ENCODE measurements at regions not wholly inside any gene's neighbourhood (a gene's known extent, or its start where the extent isn't known, plus 50 kb on each side); places are given as distances from the start of the nearest gene placed in this dataset.
"Not testable (repeated sequence)": the region's sequence is repeated elsewhere in the genome, so short reads cannot be mapped to it uniquely, and the experiment has no call there.

- TF ChIP-seq ARID4B (CRISPR knock-in tag; IDR thresholded peaks at IDR 0.05; ENCODE audit: borderline replicate concordance) (no peak), ATF3 (CRISPR knock-in tag; conservative IDR thresholded peaks at IDR 0.05) (no peak), RELA (CRISPR knock-in tag; IDR thresholded peaks at IDR 0.05; ENCODE audit: borderline replicate concordance) (no peak), ZNF263 (CRISPR knock-in tag; IDR thresholded peaks at IDR 0.05; ENCODE audit: low read depth) (no peak), CBFB (CRISPR knock-in tag; IDR thresholded peaks at IDR 0.05; ENCODE audit: low read depth) (no peak)
Measured at GRCh38 chr1:244306544-244306943, 145.2 kb downstream of the ADSS2 start (continued).

GRCh38 chr1:244309191-244309590 is 142.5 kb downstream of the ADSS2 start:
- H3K27me3 Mint-ChIP-seq (ENCODE audit: low read depth); DNase-seq (ENCODE audit: low spot score); H3K27ac Mint-ChIP-seq; H3K4me3 Mint-ChIP-seq; POLR2A ChIA-PET; ATAC-seq: not testable (repeated sequence)
- Mint-ChIP-seq H3K4me1 (peaks cover 11% of the 10 kb centered on the region), H3K9me3 (peaks cover 58% of the 10 kb centered on the region), H3K36me3 (peaks cover 34% of the 10 kb centered on the region)
- CTCF ChIA-PET: interaction anchor here (1.1 kb wide), 1 partner anchor 10 kb away, joined by 3 read pairs; no protein-coding TSS in a partner anchor

- Mint-ChIP-seq H3K27me3 (ENCODE audit: low read depth) (peaks cover 3% of the 10 kb centered on the region), H3K36me3 (peaks cover 20% of the 10 kb centered on the region), H3K27ac (no peak overlapping the region), H3K4me3 (no peak overlapping the region), H3K9me3 (peaks cover 37% of the 10 kb centered on the region), H3K4me1 (peaks cover 5% of the 10 kb centered on the region; the same call in 1 of the 2 replicates)
- ChIA-PET POLR2A (interaction anchor here (0.5 kb wide), 1 partner anchor 22 kb away, joined by 3 read pairs; no protein-coding TSS in a partner anchor), CTCF (interaction anchor here (1.4 kb wide), 2 partner anchors 12 to 13 kb away, joined by 4 read pairs; no protein-coding TSS in a partner anchor)
- ATAC-seq (no peak; the same call in 1 of the 2 replicates), DNase-seq (ENCODE audit: low spot score) (no peak)
- no peak for TF ChIP-seq AR (CRISPR knock-in tag; IDR thresholded peaks at IDR 0.05)
- TF ChIP-seq SP1 (CRISPR knock-in tag; conservative IDR thresholded peaks at IDR 0.05): no peak
- no peak for TF ChIP-seq ATF6 (CRISPR knock-in tag; IDR thresholded peaks at IDR 0.05)
- TF ChIP-seq ZBTB21 (CRISPR knock-in tag; IDR thresholded peaks at IDR 0.05; ENCODE audit: borderline replicate concordance): no peak
- no peak for TF ChIP-seq CREM (CRISPR knock-in tag; IDR thresholded peaks at IDR 0.05)
- TF ChIP-seq STAT6 (CRISPR knock-in tag; conservative IDR thresholded peaks at IDR 0.05; ENCODE audit: low read depth): no peak
- TF ChIP-seq ZNF512 (CRISPR knock-in tag; IDR thresholded peaks at IDR 0.05; ENCODE audit: borderline replicate concordance): no peak
- TF ChIP-seq ATF3 (CRISPR knock-in tag; conservative IDR thresholded peaks at IDR 0.05): no peak
- no peak for TF ChIP-seq ZNF263 (CRISPR knock-in tag; IDR thresholded peaks at IDR 0.05; ENCODE audit: low read depth)
- no peak for TF ChIP-seq ZNF317 (CRISPR knock-in tag; IDR thresholded peaks at IDR 0.05; ENCODE audit: borderline replicate concordance, low read depth)
- TF ChIP-seq MAX (CRISPR knock-in tag; IDR thresholded peaks at IDR 0.05): no peak
- TF ChIP-seq NFYB (CRISPR knock-in tag; conservative IDR thresholded peaks at IDR 0.05; ENCODE audit: low read depth): no peak
Measured at GRCh38 chr1:244311784-244312532, 139.8 kb downstream of the ADSS2 start.
